Glomerular endothelial cell (primary cell): ENCODE measurements at regions not wholly inside any gene's neighbourhood (a gene's known extent, or its start where the extent isn't known, plus 50 kb on each side); places are given as distances from the start of the nearest gene placed in this dataset.

Experiments used
- DNase-seq: peaks from one replicate; pipeline ENCODE4 v3.0.0-alpha.2; 2011; ENCODE audit warnings: low read depth, low spot score; ENCODE audit errors: extremely low read depth

GRCh38 chr2:18903750-18904149, 314.4 kb upstream of the NT5C1B start:
- no peak for DNase-seq

- no peak for DNase-seq
Measured at GRCh38 chr2:18901242-18901641, 311.9 kb upstream of the NT5C1B start.

- no peak for DNase-seq
Measured at GRCh38 chr2:18900691-18901141, 311.3 kb upstream of the NT5C1B start.

GRCh38 chr2:18899725-18900124, 310.4 kb upstream of the NT5C1B start:
- no peak for DNase-seq

- no peak for DNase-seq
Measured at GRCh38 chr2:18898271-18898670, 308.9 kb upstream of the NT5C1B start.

- no peak for DNase-seq
Measured at GRCh38 chr2:18896125-18896764, 306.9 kb upstream of the NT5C1B start.

- no peak for DNase-seq
Measured at GRCh38 chr2:18891600-18892345, 302.4 kb upstream of the NT5C1B start.

GRCh38 chr2:18889565-18890332, 300.4 kb upstream of the NT5C1B start:
- DNase-seq: no peak

- DNase-seq: no peak
Measured at GRCh38 chr2:18885457-18885856, 296.1 kb upstream of the NT5C1B start.

- DNase-seq: no peak
Measured at GRCh38 chr2:18883616-18884456, 294.5 kb upstream of the NT5C1B start.

GRCh38 chr2:18871430-18871829, 282.1 kb upstream of the NT5C1B start:
- no peak for DNase-seq

GRCh38 chr2:18870307-18870706, 280.9 kb upstream of the NT5C1B start:
- DNase-seq: no peak

GRCh38 chr2:18861951-18862350, 272.6 kb upstream of the NT5C1B start:
- DNase-seq: no peak

GRCh38 chr2:18860179-18860578, 270.8 kb upstream of the NT5C1B start:
- DNase-seq: no peak

- DNase-seq: no peak
Measured at GRCh38 chr2:18856765-18857164, 267.4 kb upstream of the NT5C1B start.

- DNase-seq: no peak
Measured at GRCh38 chr2:18855027-18855426, 265.7 kb upstream of the NT5C1B start.

GRCh38 chr2:18849841-18850578, 260.6 kb upstream of the NT5C1B start:
- no peak for DNase-seq

- no peak for DNase-seq
Measured at GRCh38 chr2:18848646-18849045, 259.3 kb upstream of the NT5C1B start.

- DNase-seq: no peak
Measured at GRCh38 chr2:18845854-18846445, 256.6 kb upstream of the NT5C1B start.

GRCh38 chr2:18842836-18843235, 253.5 kb upstream of the NT5C1B start:
- no peak for DNase-seq
